Endothelial cell of umbilical vein (primary cell): ENCODE measurements at regions not wholly inside any gene's neighbourhood (a gene's known extent, or its start where the extent isn't known, plus 50 kb on each side); places are given as distances from the start of the nearest gene placed in this dataset.

Source experiments
- BruUV-seq: library from RNA; stranded (reverse); fragments of 400-500 nt; replicated peaks from 2 replicates; lab custom pipeline; 2021; lab: Mats Ljungman, UMichigan
- CTCF ChIA-PET: fragments of 300-600, 350-600 bp; sonication (Branson Sonifier 250); formaldehyde crosslinking; loops from one replicate; lab custom pipeline; 2021; ENCODE audit warnings: antibody characterized with exemption, inconsistent platforms; lab: Charles Lee
- POLR2A ChIA-PET: fragments of 300-600, 350-600 bp; sonication (Branson Sonifier 250); formaldehyde crosslinking; loops from one replicate; lab custom pipeline; 2021; ENCODE audit warnings: antibody characterized with exemption, inconsistent platforms; lab: Charles Lee
- DNase-seq: peaks from one replicate; pipeline ENCODE4 v3.0.0-alpha.2; 2011; ENCODE audit warnings: low read depth, low spot score
- FAIRE-seq: peaks from 2 replicates; lab custom pipeline; 2011; peaks lifted over from hg19 to GRCh38; lab: Jason Lieb, UNC
- H2AFZ ChIP-seq: 2 replicates; pipeline ENCODE4 v1.6.0; 2012; ENCODE audit warnings: low read depth, low read length, control low read depth, inconsistent platforms
- H3K27ac ChIP-seq: 2 replicates; pipeline ENCODE4 v1.5.1; 2011; ENCODE audit warnings: low read depth, mild to moderate bottlenecking, control low read depth, low read length, moderate library complexity; ENCODE audit not compliant: insufficient read depth
- H3K27me3 ChIP-seq, 2 experiments: 2 replicates each; pipeline versions ENCODE4 v1.6.0 to v1.6.1; 2011; ENCODE audit warnings: low read length in 2 of 2, mixed read lengths in 1 of 2; ENCODE audit not compliant: control insufficient read depth in 2 of 2, insufficient read depth in 2 of 2
- H3K36me3 ChIP-seq, 2 experiments: 2 replicates in 1 of 2; 3 replicates in 1 of 2; pipeline ENCODE4 v1.5.1; 2011; ENCODE audit warnings: low read length in 2 of 2, mild to moderate bottlenecking in 1 of 2, moderate library complexity in 1 of 2; ENCODE audit not compliant: control insufficient read depth in 2 of 2, insufficient read depth in 2 of 2; ENCODE audit errors: extremely low read depth in 1 of 2
- H3K4me1 ChIP-seq: 3 replicates; pipeline ENCODE4 v1.5.1; 2011; ENCODE audit warnings: mild to moderate bottlenecking, low read length; ENCODE audit not compliant: control insufficient read depth, insufficient read depth; ENCODE audit errors: extremely low read depth
- H3K4me2 ChIP-seq: 2 replicates; pipeline ENCODE4 v1.6.1; 2011; ENCODE audit warnings: low read length, control low read depth, mixed read lengths; ENCODE audit not compliant: insufficient read depth
- H3K4me3 ChIP-seq, 3 experiments: fragments of 200-600 bp in 1 of 3; sonication (generic), shearing (Covaris generic) in 1 of 3; replicated peaks in 1 of 3; 2 replicates each; pipeline ENCODE4 v1.5.1; 2011 to 2016; ENCODE audit warnings: control low read depth in 3 of 3, low read length in 3 of 3, mild to moderate bottlenecking in 2 of 3, inconsistent platforms in 1 of 3, low read depth in 1 of 3, moderate library complexity in 1 of 3; ENCODE audit not compliant: insufficient read depth in 1 of 3
- H3K79me2 ChIP-seq: 2 replicates; pipeline ENCODE4 v1.6.0; 2012; ENCODE audit warnings: low read length, inconsistent platforms; ENCODE audit not compliant: control insufficient read depth, insufficient read depth
- H3K9ac ChIP-seq: replicated peaks from 2 replicates; pipeline ENCODE3; 2011; ENCODE audit warnings: low read length, control low read depth; ENCODE audit not compliant: insufficient read depth; ENCODE audit errors: extremely low read depth
- H3K9me1 ChIP-seq: replicated peaks from 3 replicates; pipeline ENCODE4 v1.6.0; 2011; ENCODE audit warnings: mild to moderate bottlenecking, low read length; ENCODE audit not compliant: control insufficient read depth, insufficient read depth; ENCODE audit errors: extremely low read depth
- H3K9me3 ChIP-seq: replicated peaks from 2 replicates; pipeline ENCODE4 v1.5.1; 2012; ENCODE audit warnings: low read length, inconsistent platforms; ENCODE audit not compliant: control insufficient read depth, insufficient read depth
- H4K20me1 ChIP-seq: replicated peaks from 2 replicates; pipeline ENCODE3; 2011; ENCODE audit warnings: mild to moderate bottlenecking, low read length; ENCODE audit not compliant: control insufficient read depth, insufficient read depth; ENCODE audit errors: extremely low read depth
- EZH2 ChIP-seq: IDR thresholded peaks from 2 replicates; pipeline ENCODE4 v1.6.1; 2012; ENCODE audit warnings: borderline replicate concordance, low read depth, mild to moderate bottlenecking, moderate library complexity, low read length, inconsistent platforms; ENCODE audit not compliant: severe bottlenecking
- FOS ChIP-seq: IDR thresholded peaks from 2 replicates; pipeline ENCODE4 v1.6.1; 2011; ENCODE audit warnings: mild to moderate bottlenecking, low read length, moderate library complexity, borderline replicate concordance; ENCODE audit not compliant: insufficient read depth
- GATA2 ChIP-seq: IDR thresholded peaks from 2 replicates; pipeline ENCODE4 v1.7.0; 2011; ENCODE audit warnings: low read depth, mild to moderate bottlenecking, moderate library complexity, mixed read lengths, low read length; ENCODE audit not compliant: insufficient read length, insufficient read depth
- JUN ChIP-seq: IDR thresholded peaks from 2 replicates; pipeline ENCODE4 v1.6.1; 2011; ENCODE audit warnings: borderline replicate concordance, low read depth; ENCODE audit not compliant: insufficient read length, insufficient read depth
- MYC ChIP-seq: IDR thresholded peaks from one replicate; pipeline ENCODE4 v1.6.1; 2011; ENCODE audit warnings: mild to moderate bottlenecking, low read depth, low read length
- POLR2A ChIP-seq: IDR thresholded peaks from 2 replicates; pipeline ENCODE4 v1.6.1; 2012; ENCODE audit warnings: low read depth, mild to moderate bottlenecking, control low read depth, low read length
- POLR2AphosphoS5 ChIP-seq: IDR thresholded peaks from 2 replicates; pipeline ENCODE4 v1.6.1; 2012; ENCODE audit warnings: low read depth, mild to moderate bottlenecking, control low read depth, low read length, moderate library complexity; ENCODE audit not compliant: insufficient read depth
- dilution Hi-C: fragments of 300-500 bp; cut with MboI; formaldehyde crosslinking; loops from one replicate; pipeline ENCODE4 v1.15.0; 2019; ENCODE audit warnings: low sequenced_read_pairs; ENCODE audit not compliant: extremely low pct_ligation_motif_present
- intact Hi-C: fragments of 100-400 bp; cut with micrococcal nuclease; formaldehyde crosslinking; loops from one replicate; pipeline ENCODE4 v1.10.0; 2022
- TF ChIP-seq, protein P1 (sequence below), 2 donors: IDR thresholded peaks; 1 replicate in 1 of 2; 2 replicates in 1 of 2; pipeline ENCODE4 v1.5.1; 2011; ENCODE audit warnings: low read length in 2 of 2, mild to moderate bottlenecking in 2 of 2, moderate library complexity in 2 of 2, control low read depth in 1 of 2, inconsistent platforms in 1 of 2, low read depth in 1 of 2; ENCODE audit not compliant: insufficient read depth in 1 of 2; ENCODE audit errors: extremely low read depth in 1 of 2
- TF ChIP-seq, protein P2 (sequence below): IDR thresholded peaks from 2 replicates; pipeline ENCODE4 v1.6.1; 2011; ENCODE audit not compliant: insufficient read depth, insufficient read length

DNA sequence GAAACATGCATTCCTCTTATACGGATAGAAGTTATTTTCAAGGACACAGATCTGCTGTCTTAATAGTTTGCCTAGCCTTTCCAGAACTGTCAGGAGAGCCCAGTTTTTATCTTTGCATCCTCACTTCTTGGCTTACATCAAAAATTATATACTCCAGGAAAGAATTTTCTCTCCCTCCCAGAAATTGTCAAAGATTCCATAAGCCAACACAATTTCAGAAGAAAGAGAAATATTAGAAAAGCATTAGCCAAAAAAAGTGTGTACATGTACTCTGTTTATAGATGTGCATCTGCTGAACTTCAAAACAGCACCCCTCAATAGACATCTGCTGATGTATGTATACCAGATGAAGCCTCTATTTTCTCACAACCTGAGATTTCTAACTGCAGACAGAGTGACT lies 210.4 kb downstream of the METTL4 start:
- Histone ChIP-seq H3K4me3 (no peak overlapping the region), H3K36me3 (no peaks in the 10 kb centered on the region), H3K27me3 (no peaks in the 10 kb centered on the region), H4K20me1 (no peaks in the 10 kb centered on the region), H3K4me1 (no peaks in the 10 kb centered on the region), H3K79me2 (no peaks in the 10 kb centered on the region), H3K9me1 (no peaks in the 10 kb centered on the region), H3K9me3 (no peaks in the 10 kb centered on the region), H3K4me2 (no peak overlapping the region), H2AFZ (no peak overlapping the region), H3K9ac (no peak overlapping the region), H3K27ac (no peak overlapping the region)
- no peak for DNase-seq
- TF ChIP-seq POLR2A (no peak), MYC (no peak), FOS (no peak), GATA2 (no peak), JUN (no peak), EZH2 (no peak), POLR2AphosphoS5 (no peak)
- TF ChIP-seq, protein P1, sequence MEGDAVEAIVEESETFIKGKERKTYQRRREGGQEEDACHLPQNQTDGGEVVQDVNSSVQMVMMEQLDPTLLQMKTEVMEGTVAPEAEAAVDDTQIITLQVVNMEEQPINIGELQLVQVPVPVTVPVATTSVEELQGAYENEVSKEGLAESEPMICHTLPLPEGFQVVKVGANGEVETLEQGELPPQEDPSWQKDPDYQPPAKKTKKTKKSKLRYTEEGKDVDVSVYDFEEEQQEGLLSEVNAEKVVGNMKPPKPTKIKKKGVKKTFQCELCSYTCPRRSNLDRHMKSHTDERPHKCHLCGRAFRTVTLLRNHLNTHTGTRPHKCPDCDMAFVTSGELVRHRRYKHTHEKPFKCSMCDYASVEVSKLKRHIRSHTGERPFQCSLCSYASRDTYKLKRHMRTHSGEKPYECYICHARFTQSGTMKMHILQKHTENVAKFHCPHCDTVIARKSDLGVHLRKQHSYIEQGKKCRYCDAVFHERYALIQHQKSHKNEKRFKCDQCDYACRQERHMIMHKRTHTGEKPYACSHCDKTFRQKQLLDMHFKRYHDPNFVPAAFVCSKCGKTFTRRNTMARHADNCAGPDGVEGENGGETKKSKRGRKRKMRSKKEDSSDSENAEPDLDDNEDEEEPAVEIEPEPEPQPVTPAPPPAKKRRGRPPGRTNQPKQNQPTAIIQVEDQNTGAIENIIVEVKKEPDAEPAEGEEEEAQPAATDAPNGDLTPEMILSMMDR (IDR thresholded peaks at IDR 0.05; ENCODE audit: extremely low read depth in 1 of 2, insufficient read depth in 1 of 2, low read depth in 1 of 2, low read length in 2 of 2) = no peak
- TF ChIP-seq, protein P2, sequence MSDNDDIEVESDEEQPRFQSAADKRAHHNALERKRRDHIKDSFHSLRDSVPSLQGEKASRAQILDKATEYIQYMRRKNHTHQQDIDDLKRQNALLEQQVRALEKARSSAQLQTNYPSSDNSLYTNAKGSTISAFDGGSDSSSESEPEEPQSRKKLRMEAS = no peak
- CTCF ChIA-PET = interaction anchor here (0.7 kb wide), 1 partner anchor 181 kb away, joined by 3 read pairs; no protein-coding TSS in a partner anchor
- no peak for FAIRE-seq
- BruUV-seq = no TSS peak
- intact Hi-C loops = no loop called here
- dilution Hi-C loops = no loop called here
- POLR2A ChIA-PET = no interaction called here
